H54 (cell line): ENCODE measurements at regions not wholly inside any gene's neighbourhood (a gene's known extent, or its start where the extent isn't known, plus 50 kb on each side); places are given as distances from the start of the nearest gene placed in this dataset.

ENCODE experiments used
- DNase-seq: peaks from one replicate; pipeline ENCODE4 v3.0.0; 2011; ENCODE audit warnings: low spot score, mixed read lengths; ENCODE audit not compliant: insufficient read length
- FAIRE-seq: peaks from 3 replicates; lab custom pipeline; 2011; peaks lifted over from hg19 to GRCh38; lab: Jason Lieb, UNC
- POLR2A ChIP-seq: IDR thresholded peaks from 2 replicates; pipeline ENCODE4 v1.6.1; 2011; ENCODE audit warnings: low read depth, mild to moderate bottlenecking, low read length

DNA sequence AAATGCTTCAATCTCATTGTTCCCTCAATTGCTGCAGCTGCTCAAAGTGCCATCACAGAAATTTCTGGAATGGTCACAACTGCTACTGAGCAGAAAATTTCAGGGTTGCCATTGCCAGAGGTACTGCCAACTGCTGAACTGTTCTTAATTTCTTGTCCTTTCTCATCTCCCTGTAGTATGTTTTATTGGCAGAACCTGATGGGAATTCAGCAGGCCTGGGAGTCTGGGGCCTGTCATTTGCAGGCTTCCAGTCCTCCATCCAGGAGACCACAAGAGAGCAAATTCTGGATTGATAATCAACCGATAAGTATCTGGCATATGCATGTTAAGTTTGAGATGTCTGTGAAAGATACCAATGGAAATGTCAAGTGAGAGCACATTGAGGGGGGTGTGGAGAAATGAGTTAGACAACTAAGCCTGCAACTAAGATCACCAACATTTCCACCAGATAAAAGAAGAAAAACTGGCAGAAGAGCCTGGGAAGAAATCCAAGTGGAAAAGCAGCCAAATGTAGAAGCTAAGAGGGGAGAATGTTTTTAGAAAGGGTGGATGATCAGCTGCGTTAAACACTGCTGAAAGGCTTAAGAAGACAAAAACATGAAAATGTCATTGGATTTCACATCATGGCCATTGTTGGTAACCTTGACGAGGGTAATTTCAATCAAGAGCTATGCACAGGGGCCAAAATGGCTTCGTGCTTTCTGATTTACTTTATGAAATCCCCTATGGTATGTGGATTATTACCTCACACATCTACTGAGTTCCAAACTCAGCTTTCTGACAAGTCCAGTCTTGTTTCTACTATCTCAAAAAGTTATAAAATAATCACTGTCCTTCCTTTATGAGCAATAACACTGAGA is 648.1 kb downstream of the PLPP3 start:
- no peak for FAIRE-seq
- TF ChIP-seq POLR2A: no peak
- DNase-seq: no peak

GRCh38 chr1:55929652-55930051 is 649.7 kb downstream of the PLPP3 start:
- TF ChIP-seq POLR2A: no peak
- DNase-seq (no peak), FAIRE-seq (no peak)

DNA sequence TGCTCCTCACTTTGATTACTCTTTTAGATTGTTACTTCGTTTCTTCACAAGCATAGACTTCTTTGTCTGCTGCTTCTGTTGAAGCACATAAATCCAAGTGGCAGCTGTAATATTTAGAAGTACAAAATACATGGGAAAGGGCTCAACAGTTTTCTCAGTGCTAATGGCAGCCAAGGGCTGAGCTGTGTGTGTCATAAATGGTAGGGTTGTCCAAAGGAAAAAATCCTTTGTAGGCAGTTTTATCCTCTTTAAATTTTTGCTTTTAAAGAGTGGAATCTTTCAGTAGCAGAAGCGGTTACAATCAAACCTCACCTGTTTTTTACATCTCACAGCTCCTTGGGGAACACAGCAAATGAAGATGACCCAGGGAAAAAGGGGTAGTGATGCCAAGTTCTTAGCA is 650.8 kb downstream of the PLPP3 start:
- FAIRE-seq (no peak), DNase-seq (no peak)
- no peak for TF ChIP-seq POLR2A

DNA sequence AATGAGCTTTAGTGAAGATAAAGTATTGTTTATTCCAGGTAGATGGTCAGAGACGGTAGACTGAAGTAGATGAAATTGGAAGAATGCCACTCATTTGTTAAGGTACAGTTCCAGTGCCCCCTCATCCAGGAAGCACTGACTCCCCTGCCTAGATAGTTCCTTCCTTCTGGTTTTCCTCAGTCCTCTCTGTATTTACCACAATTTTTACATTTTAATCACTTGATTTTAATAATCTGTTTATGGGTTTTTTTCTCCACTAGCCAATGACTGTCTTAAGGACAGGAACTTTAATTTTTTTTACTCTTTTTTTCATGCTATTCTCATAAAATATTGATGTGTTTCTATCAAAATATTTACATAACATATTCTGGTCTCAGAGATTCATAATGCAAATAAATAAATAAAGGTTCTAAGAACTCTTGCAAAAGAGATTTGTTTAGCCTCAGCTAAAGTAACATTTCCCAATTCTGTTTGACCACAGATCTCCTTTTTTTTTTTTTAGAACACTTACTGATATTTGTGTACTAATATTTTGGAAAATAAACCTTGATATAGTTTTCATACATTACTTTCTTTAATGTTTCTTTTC is 651.6 kb downstream of the PLPP3 start:
- FAIRE-seq: no peak
- no peak for DNase-seq
- no peak for TF ChIP-seq POLR2A

- FAIRE-seq (no peak), DNase-seq (no peak)
These were observed 652.4 kb downstream of the PLPP3 start for GRCh38 chr1:55926906-55927471.

DNA sequence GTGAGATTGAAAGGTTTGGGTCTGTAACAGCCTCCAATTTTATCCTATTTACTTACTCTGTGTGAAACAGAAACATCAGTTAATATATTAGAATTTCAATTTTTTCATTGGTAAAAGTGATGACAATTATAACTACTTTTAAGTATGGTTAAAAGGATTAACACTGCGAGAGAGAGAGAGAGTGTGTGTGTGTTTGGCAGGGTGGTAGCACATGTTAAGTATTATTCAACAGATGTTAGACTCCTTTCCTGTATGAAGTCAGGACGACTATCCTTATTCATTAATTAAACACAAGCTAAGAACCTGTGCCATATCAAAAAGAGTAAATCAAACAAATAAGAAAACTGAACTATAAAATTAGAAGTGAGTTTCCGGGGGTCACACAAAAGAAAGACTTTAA is 662.5 kb downstream of the PLPP3 start:
- FAIRE-seq: no peak
- no peak for TF ChIP-seq POLR2A
- DNase-seq: no peak

More at GRCh38 chr1:55926906-55927471, 652.4 kb downstream of the PLPP3 start:
- TF ChIP-seq POLR2A: no peak

- FAIRE-seq (no peak), DNase-seq (no peak)
- TF ChIP-seq POLR2A: no peak
These were observed 662.9 kb downstream of the PLPP3 start for GRCh38 chr1:55916481-55916880.

- no peak for FAIRE-seq
- TF ChIP-seq POLR2A: no peak
- DNase-seq: no peak
These were observed 665.8 kb downstream of the PLPP3 start for GRCh38 chr1:55913565-55913964.

DNA sequence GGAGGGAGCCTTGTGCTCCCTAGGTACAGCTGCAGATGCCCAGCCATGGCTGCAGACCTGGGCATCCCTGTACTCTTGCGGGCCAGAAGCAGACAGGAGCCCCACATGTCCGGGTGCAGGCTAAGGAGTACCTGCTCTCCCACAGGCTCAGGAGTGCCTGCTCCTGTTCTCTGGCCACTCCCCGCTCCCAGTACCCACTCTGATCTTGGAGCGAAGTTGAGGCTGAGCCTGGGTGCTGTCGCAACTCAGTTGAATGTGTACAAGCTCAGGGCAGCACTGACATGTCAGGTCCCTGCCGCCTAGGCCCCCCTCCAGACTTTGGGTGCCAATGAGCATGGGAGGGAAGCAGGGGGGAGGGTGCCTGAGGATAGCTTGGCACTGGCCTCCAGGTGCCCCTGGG is 666.9 kb downstream of the PLPP3 start:
- TF ChIP-seq POLR2A: no peak
- DNase-seq: no peak
- FAIRE-seq: no peak

- no peak for TF ChIP-seq POLR2A
- FAIRE-seq (no peak), DNase-seq (no peak)
These were observed 674.8 kb downstream of the PLPP3 start for GRCh38 chr1:55904541-55904940.

DNA sequence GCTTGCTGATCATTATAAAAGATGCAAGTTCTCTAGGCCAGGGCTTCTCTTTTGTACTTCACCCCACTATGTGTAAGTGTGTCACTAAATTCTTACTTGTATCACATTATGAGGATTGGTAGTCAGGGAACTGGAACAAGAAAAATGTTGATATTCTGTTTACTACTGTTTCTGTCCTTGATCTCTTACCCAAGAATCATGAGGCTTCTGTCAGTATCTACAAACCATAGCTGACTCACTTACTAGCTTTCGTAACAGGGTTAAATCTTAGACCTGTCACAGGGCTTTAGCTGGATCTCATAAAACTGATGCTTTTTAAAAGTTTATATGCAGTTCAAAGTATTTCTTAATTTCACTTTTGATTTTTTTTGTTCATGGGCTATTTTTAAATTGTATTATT is 681.2 kb downstream of the PLPP3 start:
- DNase-seq: no peak
- TF ChIP-seq POLR2A: no peak
- FAIRE-seq: peak; percentile 76

GRCh38 chr1:55896210-55896609 is 681.0 kb upstream of the USP24 start:
- DNase-seq (no peak), FAIRE-seq (no peak)
- TF ChIP-seq POLR2A: no peak

DNA sequence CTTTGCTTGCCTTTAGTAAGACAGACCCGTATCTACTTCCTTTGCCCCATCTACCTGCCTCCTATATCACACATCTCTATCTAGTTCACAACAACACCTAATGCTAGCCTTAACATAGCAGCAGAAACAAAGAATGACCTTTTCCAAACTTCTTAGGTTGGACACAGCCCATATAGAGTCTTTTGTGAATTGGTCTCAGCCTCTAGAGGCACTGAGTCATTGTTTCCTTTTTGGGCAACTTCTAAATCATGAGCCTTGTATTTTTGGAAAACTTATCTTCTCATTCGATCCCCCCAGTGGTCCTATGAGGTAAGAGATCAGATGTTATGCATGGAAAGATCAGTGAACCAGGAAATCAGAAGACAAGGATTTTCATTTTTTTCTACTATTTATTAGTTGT is 679.4 kb upstream of the USP24 start:
- DNase-seq (no peak), FAIRE-seq (no peak)

DNA sequence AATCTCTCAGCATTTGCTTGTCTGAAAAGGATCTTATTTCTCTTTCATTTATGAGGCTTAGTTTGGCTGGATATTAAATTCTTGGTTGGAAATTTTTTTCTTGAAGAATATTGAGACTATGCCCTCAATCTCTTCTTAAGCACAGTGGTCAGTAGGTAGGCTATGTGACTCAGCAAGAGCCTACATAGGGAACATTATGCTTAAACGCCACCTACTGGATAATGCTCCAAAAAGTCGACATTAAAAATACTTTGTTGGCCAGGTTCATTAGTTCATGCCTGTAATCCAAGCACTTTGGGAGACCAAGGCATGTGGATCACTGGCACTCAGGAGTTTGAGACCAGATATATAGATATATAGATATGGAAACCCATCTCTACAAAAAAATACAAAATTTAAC is 678.0 kb upstream of the USP24 start:
- no peak for TF ChIP-seq POLR2A
- peak; percentile 61 for FAIRE-seq
- DNase-seq: peak; percentile 16

More for the DNA sequence above, 679.4 kb upstream of the USP24 start:
- TF ChIP-seq POLR2A: no peak
